GM23248 (cell line): ENCODE measurements at regions not wholly inside any gene's neighbourhood (a gene's known extent, or its start where the extent isn't known, plus 50 kb on each side); places are given as distances from the start of the nearest gene placed in this dataset.

Experiments used
- DNase-seq: peaks from one replicate; pipeline ENCODE4 v3.0.0-alpha.2; 2015
- H2AFZ ChIP-seq: fragments of 200-600 bp; sonication (generic); 2 replicates; pipeline ENCODE4 v1.6.1; 2016; ENCODE audit warnings: antibody characterized with exemption
- H3F3A ChIP-seq: fragments of 200-600 bp; sonication (generic); 2 replicates; pipeline ENCODE4 v1.6.1; 2016; ENCODE audit warnings: mild to moderate bottlenecking, antibody characterized with exemption, mixed run types; ENCODE audit not compliant: insufficient read depth
- H3K27ac ChIP-seq: fragments of 200-600 bp; sonication (generic); 2 replicates; pipeline ENCODE4 v1.5.1; 2016; ENCODE audit warnings: mild to moderate bottlenecking
- H3K27me3 ChIP-seq: fragments of 200-600 bp; sonication (generic); replicated peaks from 2 replicates; pipeline ENCODE4 v1.6.1; 2016; ENCODE audit warnings: mild to moderate bottlenecking; ENCODE audit not compliant: insufficient read depth
- H3K36me3 ChIP-seq: fragments of 200-600 bp; sonication (generic); 2 replicates; pipeline ENCODE4 v1.6.1; 2016; ENCODE audit warnings: low read depth, mild to moderate bottlenecking
- H3K4me1 ChIP-seq: fragments of 200-600 bp; sonication (generic); 2 replicates; pipeline ENCODE4 v1.6.1; 2016; ENCODE audit warnings: mild to moderate bottlenecking; ENCODE audit not compliant: insufficient read depth
- H3K4me2 ChIP-seq: fragments of 200-600 bp; sonication (generic); one replicate; pipeline ENCODE4 v1.6.1; 2016; ENCODE audit warnings: mild to moderate bottlenecking; ENCODE audit not compliant: unreplicated experiment
- H3K4me3 ChIP-seq: fragments of 200-600 bp; sonication (generic); 2 replicates; pipeline ENCODE4 v1.5.1; 2016; ENCODE audit warnings: mild to moderate bottlenecking
- H3K79me2 ChIP-seq: fragments of 200-600 bp; sonication (generic); 2 replicates; pipeline ENCODE4 v1.6.1; 2016; ENCODE audit warnings: mild to moderate bottlenecking; ENCODE audit not compliant: insufficient read depth
- H3K9ac ChIP-seq: fragments of 200-600 bp; sonication (generic); 2 replicates; pipeline ENCODE4 v1.6.1; 2016; ENCODE audit warnings: mild to moderate bottlenecking
- H3K9me2 ChIP-seq: fragments of 200-600 bp; sonication (generic); 2 replicates; pipeline ENCODE4 v1.6.1; 2016; ENCODE audit warnings: mixed run types, mild to moderate bottlenecking, moderate library complexity; ENCODE audit not compliant: insufficient read depth
- H3K9me3 ChIP-seq: fragments of 200-600 bp; sonication (generic); one replicate; pipeline ENCODE4 v1.6.1; 2017; ENCODE audit warnings: low read depth
- H4K20me1 ChIP-seq: fragments of 200-600 bp; sonication (generic); 2 replicates; pipeline ENCODE4 v1.6.0; 2016; ENCODE audit not compliant: insufficient read depth
- EZH2 ChIP-seq: fragments of 200-600 bp; sonication (generic); IDR thresholded peaks from 2 replicates; pipeline ENCODE4 v1.6.1; 2018; ENCODE audit warnings: antibody characterized with exemption, mild to moderate bottlenecking; ENCODE audit not compliant: insufficient read depth, poor library complexity, severe bottlenecking
- EZH2phosphoT487 ChIP-seq: fragments of 200-600 bp; sonication (generic); IDR thresholded peaks from 2 replicates; pipeline ENCODE4 v1.6.1; 2018; ENCODE audit warnings: antibody characterized with exemption, moderate library complexity, mild to moderate bottlenecking, low read depth; ENCODE audit not compliant: insufficient read depth
- WGBS, 2 experiments: methylation state at CpG; one replicate each; pipeline ENCODE4 v1.1.6; 2015 to 2017; ENCODE audit warnings: low lambda C conversion rate in 2 of 2, low coverage in 1 of 2; ENCODE audit errors: missing lambda C conversion rate in 2 of 2; 5-methylcytosine and 5-hydroxymethylcytosine counted together
- in situ Hi-C: fragments of 300-500 bp; cut with MboI; formaldehyde crosslinking; loops from 2 replicates; pipeline ENCODE4 v1.15.0; 2020

GRCh38 chr21:22795091-22795490, 1796.9 kb downstream of the NCAM2 start:
- Histone ChIP-seq H2AFZ (no peak overlapping the region), H3K4me2 (no peak overlapping the region), H3K27ac (no peak overlapping the region), H3K9me2 (no peaks in the 10 kb centered on the region), H3K9ac (no peak overlapping the region), H3K27me3 (no peaks in the 10 kb centered on the region), H3K9me3 (peaks cover 3% of the 10 kb centered on the region), H4K20me1 (no peaks in the 10 kb centered on the region), H3K36me3 (no peaks in the 10 kb centered on the region), H3K79me2 (no peaks in the 10 kb centered on the region), H3K4me1 (no peaks in the 10 kb centered on the region), H3K4me3 (no peak overlapping the region), H3F3A (no peaks in the 10 kb centered on the region)
- WGBS, 2 experiments: 34 to 42% methylated on average over 2 of the region's 2 CpGs
- no peak for DNase-seq
- in situ Hi-C loops: loop anchor here (25.0 kb wide), 2 partner anchors 1558 to 1783 kb away; no protein-coding TSS in a partner anchor
- TF ChIP-seq EZH2 (no peak), EZH2phosphoT487 (no peak)

- Histone ChIP-seq H3K9me3 (peaks cover 3% of the 10 kb centered on the region), H3K4me1 (no peaks in the 10 kb centered on the region), H3F3A (no peaks in the 10 kb centered on the region), H4K20me1 (no peaks in the 10 kb centered on the region), H3K27ac (no peak overlapping the region), H3K9ac (no peak overlapping the region), H3K4me3 (no peak overlapping the region), H3K36me3 (no peaks in the 10 kb centered on the region), H3K79me2 (no peaks in the 10 kb centered on the region), H2AFZ (no peak overlapping the region), H3K4me2 (no peak overlapping the region), H3K9me2 (no peaks in the 10 kb centered on the region), H3K27me3 (no peaks in the 10 kb centered on the region)
- in situ Hi-C loops: loop anchor here (25.0 kb wide), 2 partner anchors 1558 to 1783 kb away; no protein-coding TSS in a partner anchor
- WGBS, 2 experiments: 11 to 19% methylated on average over 4 of the region's 4 CpGs
- TF ChIP-seq EZH2phosphoT487 (no peak), EZH2 (no peak)
- DNase-seq: no peak
Observed at GRCh38 chr21:22795644-22796043, 1797.4 kb downstream of the NCAM2 start.

GRCh38 chr21:22796147-22796546, 1797.9 kb downstream of the NCAM2 start:
- in situ Hi-C loops: loop anchor here (25.0 kb wide), 2 partner anchors 1559 to 1784 kb away; no protein-coding TSS in a partner anchor
- no peaks in the 10 kb centered on the region for H4K20me1 ChIP-seq
- TF ChIP-seq EZH2phosphoT487 (no peak), EZH2 (no peak)
- H3K4me3 ChIP-seq: no peak overlapping the region
- WGBS, 2 experiments: 43 to 57% methylated on average over 9 of the region's 9 CpGs
- H3K27ac ChIP-seq: no peak overlapping the region
- H3K9me3 ChIP-seq: peaks cover 3% of the 10 kb centered on the region
- H3K36me3 ChIP-seq: no peaks in the 10 kb centered on the region
- H3F3A ChIP-seq: no peaks in the 10 kb centered on the region
- DNase-seq: no peak
- no peak overlapping the region for H3K9ac ChIP-seq
- no peaks in the 10 kb centered on the region for H3K79me2 ChIP-seq
- H3K27me3 ChIP-seq: no peaks in the 10 kb centered on the region
- no peaks in the 10 kb centered on the region for H3K4me1 ChIP-seq
- H2AFZ ChIP-seq: no peak overlapping the region
- H3K9me2 ChIP-seq: no peaks in the 10 kb centered on the region
- H3K4me2 ChIP-seq: no peak overlapping the region

GRCh38 chr21:22804151-22804550, 1805.9 kb downstream of the NCAM2 start:
- DNase-seq: no peak
- Histone ChIP-seq H3K27me3 (no peaks in the 10 kb centered on the region), H3K9me3 (no peaks in the 10 kb centered on the region), H4K20me1 (no peaks in the 10 kb centered on the region), H3K4me1 (no peaks in the 10 kb centered on the region), H3K9me2 (no peaks in the 10 kb centered on the region), H3F3A (no peaks in the 10 kb centered on the region), H3K4me3 (no peak overlapping the region), H3K36me3 (no peaks in the 10 kb centered on the region), H3K79me2 (no peaks in the 10 kb centered on the region), H3K4me2 (no peak overlapping the region), H2AFZ (no peak overlapping the region), H3K27ac (no peak overlapping the region), H3K9ac (no peak overlapping the region)
- WGBS, 2 experiments: 4 to 12% methylated on average over 3 of the region's 3 CpGs
- in situ Hi-C loops: no loop called here
- TF ChIP-seq EZH2phosphoT487: no peak
- TF ChIP-seq EZH2: no peak

- TF ChIP-seq EZH2 (no peak), EZH2phosphoT487 (no peak)
- Histone ChIP-seq H3K9me3 (no peaks in the 10 kb centered on the region), H3K36me3 (no peaks in the 10 kb centered on the region), H3F3A (no peaks in the 10 kb centered on the region), H3K79me2 (no peaks in the 10 kb centered on the region), H4K20me1 (no peaks in the 10 kb centered on the region), H3K4me3 (no peak overlapping the region), H3K9ac (no peak overlapping the region), H3K4me1 (no peaks in the 10 kb centered on the region), H3K4me2 (no peak overlapping the region), H2AFZ (no peak overlapping the region), H3K27me3 (no peaks in the 10 kb centered on the region), H3K27ac (no peak overlapping the region), H3K9me2 (no peaks in the 10 kb centered on the region)
- no peak for DNase-seq
- in situ Hi-C loops: no loop called here
- WGBS, 2 experiments: 63 to 67% methylated on average over 3 of the region's 3 CpGs
Observed at GRCh38 chr21:22806278-22806677, 1808.1 kb downstream of the NCAM2 start.
